ENCODE measurements at regions not wholly inside any gene's neighbourhood (a gene's known extent, or its start where the extent isn't known, plus 50 kb on each side); places are given as distances from the start of the nearest gene placed in this dataset.
A peak's percentile ranks its signal among the peaks of the same experiment; 100 is the strongest.
"Not testable (repeated sequence)": the region's sequence is repeated elsewhere in the genome, so short reads cannot be mapped to it uniquely, and the experiment has no call there.

- no peak for DNase-seq
These were observed 94.3 kb downstream of the ASB1 start for GRCh38 chr2:238521002-238521401.

- DNase-seq = no peak
These were observed 95.1 kb downstream of the ASB1 start for GRCh38 chr2:238521870-238522269.

- no peak for DNase-seq
These were observed 96.7 kb downstream of the ASB1 start for GRCh38 chr2:238523158-238524110.

GRCh38 chr2:238524426-238524983 is 97.8 kb downstream of the ASB1 start:
- DNase-seq = no peak

GRCh38 chr2:238525990-238526389 is 99.3 kb downstream of the ASB1 start:
- DNase-seq = no peak

GRCh38 chr2:238527565-238527964 is 100.8 kb downstream of the ASB1 start:
- no peak for DNase-seq

GRCh38 chr2:238528953-238529781 is 102.4 kb downstream of the ASB1 start:
- peak in 1 of 56 donors; percentile 3 for DNase-seq

GRCh38 chr2:238531017-238531645 is 104.4 kb downstream of the ASB1 start:
- DNase-seq = not testable (repeated sequence)

GRCh38 chr2:238543732-238544131 is 117.0 kb downstream of the ASB1 start:
- DNase-seq = not testable (repeated sequence)

GRCh38 chr2:238548902-238549462 is 122.3 kb downstream of the ASB1 start:
- DNase-seq = no peak

- DNase-seq = no peak
These were observed 123.1 kb downstream of the ASB1 start for GRCh38 chr2:238549866-238550265.

- DNase-seq = no peak
These were observed 124.4 kb downstream of the ASB1 start for GRCh38 chr2:238551091-238551490.

- no peak for DNase-seq
These were observed 125.5 kb downstream of the ASB1 start for GRCh38 chr2:238552226-238552625.

- no peak for DNase-seq
These were observed 126.4 kb downstream of the ASB1 start for GRCh38 chr2:238553159-238553558.

- no peak for DNase-seq
These were observed 128.0 kb downstream of the ASB1 start for GRCh38 chr2:238554468-238555315.

- DNase-seq = no peak
These were observed 129.2 kb downstream of the ASB1 start for GRCh38 chr2:238555786-238556542.

GRCh38 chr2:238557431-238557830 is 130.7 kb downstream of the ASB1 start:
- no peak for DNase-seq

- DNase-seq = no peak
These were observed 131.2 kb downstream of the ASB1 start for GRCh38 chr2:238557936-238558335.

GRCh38 chr2:238558456-238559099 is 131.9 kb downstream of the ASB1 start:
- no peak for DNase-seq
